H9 (cell line): ENCODE measurements at regions not wholly inside any gene's neighbourhood (a gene's known extent, or its start where the extent isn't known, plus 50 kb on each side); places are given as distances from the start of the nearest gene placed in this dataset.

Source experiments
- DNase-seq: peaks from one replicate; pipeline ENCODE4 v3.0.0-alpha.2; 2017
- H2AFZ ChIP-seq: one replicate; pipeline ENCODE4 v1.6.1; 2013; ENCODE audit warnings: mild to moderate bottlenecking, low read length, control low read depth, moderate library complexity
- H2AK5ac ChIP-seq: 2 replicates; pipeline ENCODE4 v1.6.1; 2013; ENCODE audit warnings: low read length, control low read depth, mixed read lengths; ENCODE audit not compliant: insufficient read length
- H2BK120ac ChIP-seq: one replicate; pipeline ENCODE4 v1.6.1; 2013; ENCODE audit warnings: low read depth, mild to moderate bottlenecking, low read length, control low read depth, inconsistent platforms; ENCODE audit not compliant: poor library complexity, severe bottlenecking
- H2BK12ac ChIP-seq: 2 replicates; pipeline ENCODE4 v1.6.1; 2013; ENCODE audit warnings: low read length, control low read depth, mixed read lengths, low read depth; ENCODE audit not compliant: insufficient read length
- H2BK15ac ChIP-seq: 2 replicates; pipeline ENCODE4 v1.6.1; 2013; ENCODE audit warnings: low read depth, low read length, control low read depth
- H2BK20ac ChIP-seq: one replicate; pipeline ENCODE4 v1.6.1; 2013; ENCODE audit warnings: low read depth, mild to moderate bottlenecking, low read length, control low read depth, inconsistent platforms; ENCODE audit not compliant: poor library complexity, severe bottlenecking
- H2BK5ac ChIP-seq: 2 replicates; pipeline ENCODE4 v1.6.1; 2013; ENCODE audit warnings: low read length, control low read depth, mixed read lengths; ENCODE audit not compliant: insufficient read length
- H3K14ac ChIP-seq: 2 replicates; pipeline ENCODE4 v1.6.1; 2013; ENCODE audit warnings: low read length, control low read depth; ENCODE audit not compliant: insufficient read depth
- H3K18ac ChIP-seq: 2 replicates; pipeline ENCODE4 v1.6.1; 2013; ENCODE audit warnings: low read depth, mild to moderate bottlenecking, mixed read lengths, low read length, control low read depth; ENCODE audit not compliant: insufficient read length
- H3K23ac ChIP-seq: 2 replicates; pipeline ENCODE4 v1.6.1; 2013; ENCODE audit warnings: low read length, control low read depth, mixed read lengths, low read depth; ENCODE audit not compliant: insufficient read length
- H3K23me2 ChIP-seq: 2 replicates; pipeline ENCODE4 v1.6.1; 2013; ENCODE audit warnings: low read depth, mild to moderate bottlenecking, mixed read lengths, low read length, control low read depth; ENCODE audit not compliant: insufficient read length, poor library complexity, severe bottlenecking
- H3K27ac ChIP-seq: 2 replicates; pipeline ENCODE4 v1.5.1; 2013; ENCODE audit warnings: low read length, control low read depth, mixed read lengths, low read depth; ENCODE audit not compliant: insufficient read length
- H3K27me3 ChIP-seq: 2 replicates; pipeline ENCODE4 v1.6.1; 2013; ENCODE audit warnings: low read length, control low read depth, inconsistent platforms; ENCODE audit not compliant: insufficient read depth
- H3K4ac ChIP-seq: 2 replicates; pipeline ENCODE4 v1.6.1; 2013; ENCODE audit warnings: low read depth, mild to moderate bottlenecking, control low read depth, inconsistent platforms, low read length, moderate library complexity
- H3K4me1 ChIP-seq: 2 replicates; pipeline ENCODE4 v1.6.1; 2013; ENCODE audit warnings: low read length, control low read depth, inconsistent platforms; ENCODE audit not compliant: insufficient read depth
- H3K4me2 ChIP-seq: 2 replicates; pipeline ENCODE4 v1.6.1; 2013; ENCODE audit warnings: low read length, control low read depth, mixed read lengths; ENCODE audit not compliant: insufficient read length, insufficient read depth
- H3K56ac ChIP-seq: 2 replicates; pipeline ENCODE4 v1.6.1; 2013; ENCODE audit warnings: low read depth, mild to moderate bottlenecking, mixed read lengths, low read length, control low read depth; ENCODE audit not compliant: insufficient read length
- H3K79me1 ChIP-seq: 2 replicates; pipeline ENCODE4 v1.6.1; 2013; ENCODE audit warnings: low read depth, mild to moderate bottlenecking, moderate library complexity, low read length, control low read depth, inconsistent platforms; ENCODE audit not compliant: insufficient read depth, poor library complexity, severe bottlenecking
- H3K79me2 ChIP-seq: 2 replicates; pipeline ENCODE4 v1.6.1; 2013; ENCODE audit warnings: low read length, control low read depth, inconsistent platforms; ENCODE audit not compliant: insufficient read depth
- H3K9ac ChIP-seq: 2 replicates; pipeline ENCODE4 v1.6.1; 2013; ENCODE audit warnings: low read length, control low read depth, mixed read lengths; ENCODE audit not compliant: insufficient read length; ENCODE audit errors: extremely low read depth
- H3K9me3 ChIP-seq: one replicate; pipeline ENCODE4 v1.6.1; 2013; ENCODE audit warnings: low read depth, low read length, inconsistent platforms; ENCODE audit not compliant: control insufficient read depth
- H3T11ph ChIP-seq: one replicate; pipeline ENCODE4 v1.6.1; 2013; ENCODE audit warnings: mild to moderate bottlenecking, low read length, control low read depth, inconsistent platforms
- H4K20me1 ChIP-seq: one replicate; pipeline ENCODE4 v1.6.1; 2013; ENCODE audit not compliant: control insufficient read depth, insufficient read length, insufficient read depth
- H4K5ac ChIP-seq: 2 replicates; pipeline ENCODE4 v1.6.1; 2013; ENCODE audit warnings: low read depth, mild to moderate bottlenecking, mixed read lengths, low read length, control low read depth; ENCODE audit not compliant: insufficient read length
- H4K8ac ChIP-seq: replicated peaks from 2 replicates; pipeline ENCODE4 v1.6.1; 2013; ENCODE audit warnings: low read length, control low read depth, mixed read lengths, low read depth; ENCODE audit not compliant: insufficient read length
- H4K91ac ChIP-seq: 2 replicates; pipeline ENCODE4 v1.6.1; 2013; ENCODE audit warnings: low read depth, mild to moderate bottlenecking, moderate library complexity, mixed read lengths, low read length, control low read depth; ENCODE audit not compliant: insufficient read length
- H3K27ac Mint-ChIP-seq, 3 experiments: 2 replicates in 2 of 3; 3 replicates in 1 of 3; pipeline ENCODE4 v1.8.0; 2020 to 2021; ENCODE audit warnings: mixed read lengths in 3 of 3, mild to moderate bottlenecking in 1 of 3, moderate library complexity in 1 of 3
- H3K27me3 Mint-ChIP-seq: 2 replicates; pipeline ENCODE4 v1.8.0; 2021; ENCODE audit warnings: low read depth, mild to moderate bottlenecking, moderate library complexity, mixed read lengths
- H3K36me3 Mint-ChIP-seq, 3 experiments: 2 replicates in 2 of 3; 3 replicates in 1 of 3; pipeline ENCODE4 v1.8.0; 2020 to 2021; ENCODE audit warnings: low read depth in 3 of 3, mixed read lengths in 3 of 3; ENCODE audit not compliant: insufficient read depth in 1 of 3
- H3K4me1 Mint-ChIP-seq, 2 experiments: 2 replicates each; pipeline ENCODE4 v1.8.0; 2020; ENCODE audit warnings: mixed read lengths in 2 of 2
- H3K4me3 Mint-ChIP-seq, 2 experiments: 2 replicates in 1 of 2; 3 replicates in 1 of 2; pipeline ENCODE4 v1.8.0; 2020 to 2021; ENCODE audit warnings: mild to moderate bottlenecking in 2 of 2, mixed read lengths in 2 of 2, moderate library complexity in 1 of 2
- H3K9me3 Mint-ChIP-seq, 2 experiments: 2 replicates in 1 of 2; 3 replicates in 1 of 2; pipeline ENCODE4 v1.8.0; 2020; ENCODE audit warnings: mild to moderate bottlenecking in 2 of 2, mixed read lengths in 2 of 2, moderate library complexity in 1 of 2
- WGBS: extraction: QIAGEN DNeasy Blood & Tissue Kit; methylation state at CpG from one replicate; pipeline ENCODE4 v1.1.7; 2013; ENCODE audit warnings: missing lambda C conversion rate, low lambda C conversion rate, mixed read lengths; ENCODE audit not compliant: insufficient read length; ENCODE audit errors: extremely low coverage; 5-methylcytosine and 5-hydroxymethylcytosine counted together
- TF ChIP-seq, protein P1 (sequence below): fragments of 200-600 bp; sonication (generic); conservative IDR thresholded peaks from 3 replicates; pipeline ENCODE4 v1.8.0; 2021; ENCODE audit warnings: antibody characterized with exemption, mild to moderate bottlenecking

DNA sequence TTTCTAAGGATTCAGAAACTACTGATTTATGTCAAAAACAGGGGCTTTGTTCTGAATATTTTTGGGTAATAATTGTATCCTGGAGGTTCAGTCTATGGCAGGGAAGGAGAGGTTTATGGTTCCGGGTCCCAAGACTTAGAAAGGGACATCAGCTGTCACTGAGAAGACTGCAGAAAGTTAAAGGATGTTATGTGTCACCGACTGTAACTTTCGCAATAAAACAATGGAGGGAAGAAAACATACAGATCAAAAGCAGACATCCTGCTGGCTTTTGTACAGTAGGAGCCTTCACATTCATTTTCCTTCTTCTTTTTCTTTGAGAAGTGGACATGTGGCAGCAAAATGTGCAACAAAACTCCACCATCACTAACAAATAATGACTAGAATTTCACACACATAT lies 900.7 kb upstream of the SOX11 start:
- Mint-ChIP-seq H3K27ac (no peak overlapping the region), H3K4me3 (no peak overlapping the region), H3K27me3 (no peaks in the 10 kb centered on the region), H3K36me3 (peaks cover 0 to 24% (median 13%) of the 10 kb centered on the region in 3 experiments; a peak in 6 of 7 replicates), H3K9me3 (peaks cover 22 to 26% of the 10 kb centered on the region in 2 experiments), H3K4me1 (no peaks in the 10 kb centered on the region)
- TF ChIP-seq, protein P1, sequence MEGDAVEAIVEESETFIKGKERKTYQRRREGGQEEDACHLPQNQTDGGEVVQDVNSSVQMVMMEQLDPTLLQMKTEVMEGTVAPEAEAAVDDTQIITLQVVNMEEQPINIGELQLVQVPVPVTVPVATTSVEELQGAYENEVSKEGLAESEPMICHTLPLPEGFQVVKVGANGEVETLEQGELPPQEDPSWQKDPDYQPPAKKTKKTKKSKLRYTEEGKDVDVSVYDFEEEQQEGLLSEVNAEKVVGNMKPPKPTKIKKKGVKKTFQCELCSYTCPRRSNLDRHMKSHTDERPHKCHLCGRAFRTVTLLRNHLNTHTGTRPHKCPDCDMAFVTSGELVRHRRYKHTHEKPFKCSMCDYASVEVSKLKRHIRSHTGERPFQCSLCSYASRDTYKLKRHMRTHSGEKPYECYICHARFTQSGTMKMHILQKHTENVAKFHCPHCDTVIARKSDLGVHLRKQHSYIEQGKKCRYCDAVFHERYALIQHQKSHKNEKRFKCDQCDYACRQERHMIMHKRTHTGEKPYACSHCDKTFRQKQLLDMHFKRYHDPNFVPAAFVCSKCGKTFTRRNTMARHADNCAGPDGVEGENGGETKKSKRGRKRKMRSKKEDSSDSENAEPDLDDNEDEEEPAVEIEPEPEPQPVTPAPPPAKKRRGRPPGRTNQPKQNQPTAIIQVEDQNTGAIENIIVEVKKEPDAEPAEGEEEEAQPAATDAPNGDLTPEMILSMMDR, result no peak
- Histone ChIP-seq H3K79me1 (no peaks in the 10 kb centered on the region), H2BK15ac (no peak overlapping the region), H3K9ac (no peak overlapping the region), H2BK12ac (no peak overlapping the region), H4K20me1 (no peaks in the 10 kb centered on the region), H3K56ac (no peak overlapping the region), H4K91ac (no peak overlapping the region), H2AFZ (no peak overlapping the region), H3K27me3 (no peaks in the 10 kb centered on the region), H2BK120ac (no peak overlapping the region), H3K14ac (no peak overlapping the region), H4K5ac (no peak overlapping the region), H3K23ac (no peak overlapping the region), H4K8ac (no peak overlapping the region), H3K23me2 (no peaks in the 10 kb centered on the region), H3K18ac (no peak overlapping the region), H3K27ac (no peak overlapping the region), H2BK20ac (no peak overlapping the region), H3K4me1 (no peaks in the 10 kb centered on the region), H3T11ph (no peak overlapping the region), H3K4me2 (no peak overlapping the region), H2BK5ac (no peak overlapping the region), H3K9me3 (no peaks in the 10 kb centered on the region), H2AK5ac (no peak overlapping the region), H3K4ac (no peak overlapping the region), H3K79me2 (no peaks in the 10 kb centered on the region)
- DNase-seq, result no peak
- no CpG with 5 or more reads among the region's 3 CpGs for WGBS
